ENCODE measurements at regions not wholly inside any gene's neighbourhood (a gene's known extent, or its start where the extent isn't known, plus 50 kb on each side); places are given as distances from the start of the nearest gene placed in this dataset.

GRCh38 chr13:90108547-90108946, 1238.9 kb upstream of the MIR17HG start:
- intact Hi-C loops (cut with DNase I), result no loop called here
- peaks cover 0 to 3% (median 0%) of the 10 kb centered on the region in 11 donors for H3K9me3 ChIP-seq
- ATAC-seq, result no peak
- H3K27me3 ChIP-seq, result no peaks in the 10 kb centered on the region
- H3K4me1 ChIP-seq, result no peaks in the 10 kb centered on the region
- 44 to 68% methylated on average over 1 of the region's 1 CpG for WGBS, 2 donors
- no peak for DNase-seq
- TF ChIP-seq CTCF (IDR thresholded peaks at IDR 0.05), result no peak
- H3K36me3 ChIP-seq, result no peaks in the 10 kb centered on the region
- H3K27ac ChIP-seq, result no peak overlapping the region
- H3K4me3 ChIP-seq, result no peak overlapping the region

- no peaks in the 10 kb centered on the region for H3K27me3 ChIP-seq
- TF ChIP-seq CTCF (IDR thresholded peaks at IDR 0.05), result no peak
- no peaks in the 10 kb centered on the region for H3K36me3 ChIP-seq
- no peaks in the 10 kb centered on the region for H3K4me1 ChIP-seq
- DNase-seq, result no peak
- intact Hi-C loops (cut with DNase I), result no loop called here
- H3K9me3 ChIP-seq, result no peaks in the 10 kb centered on the region
- no peak overlapping the region for H3K27ac ChIP-seq
- no peak for ATAC-seq
- no peak overlapping the region for H3K4me3 ChIP-seq
Observed at GRCh38 chr13:90116121-90116520, 1231.4 kb upstream of the MIR17HG start.

GRCh38 chr13:90118467-90119071, 1228.9 kb upstream of the MIR17HG start:
- no peak overlapping the region for H3K27ac ChIP-seq
- intact Hi-C loops (cut with DNase I), result no loop called here
- H3K36me3 ChIP-seq, result no peaks in the 10 kb centered on the region
- peaks cover 0 to 6% (median 0%) of the 10 kb centered on the region in 9 donors for H3K4me1 ChIP-seq
- ATAC-seq, result no peak
- no peaks in the 10 kb centered on the region for H3K27me3 ChIP-seq
- DNase-seq, result no peak
- 73 to 75% methylated on average over 6 of the region's 6 CpGs for WGBS, 2 donors
- H3K9me3 ChIP-seq, result no peaks in the 10 kb centered on the region
- H3K4me3 ChIP-seq, result no peak overlapping the region
- no peak for TF ChIP-seq CTCF (IDR thresholded peaks at IDR 0.05)

- ATAC-seq (no peak), DNase-seq (no peak)
- Histone ChIP-seq H3K36me3 (no peaks in the 10 kb centered on the region), H3K9me3 (no peaks in the 10 kb centered on the region), H3K27ac (no peak overlapping the region), H3K4me3 (no peak overlapping the region), H3K4me1 (peaks cover 0 to 6% (median 0%) of the 10 kb centered on the region in 9 donors), H3K27me3 (no peaks in the 10 kb centered on the region)
- intact Hi-C loops (cut with DNase I), result no loop called here
- no peak for TF ChIP-seq CTCF (IDR thresholded peaks at IDR 0.05)
- 79 to 83% methylated on average over 1 of the region's 1 CpG for WGBS, 2 donors
Observed at GRCh38 chr13:90120026-90120425, 1227.5 kb upstream of the MIR17HG start.

All from heart right ventricle (tissue), 16 donors.